Upper lobe of left lung (tissue), 6 donors: ENCODE measurements at regions not wholly inside any gene's neighbourhood (a gene's known extent, or its start where the extent isn't known, plus 50 kb on each side); places are given as distances from the start of the nearest gene placed in this dataset.
A peak's percentile ranks its signal among the peaks of the same experiment; 100 is the strongest.

Experiments
- ATAC-seq, 2 donors: fragments of 200-7000 bp; cut with Tn5 transposase; one replicate each; pipeline ENCODE4 v1.9.1; 2022; ENCODE audit warnings: mild to moderate bottlenecking in 2 of 2, moderate library complexity in 2 of 2; ENCODE audit not compliant: low FRiP score in 2 of 2
- DNase-seq, 2 donors: peaks; one replicate each; pipeline ENCODE4 v3.0.0-alpha.2; 2019 to 2020
- H3K27ac ChIP-seq, 4 donors: fragments of 200-600 bp; sonication (generic); one replicate each; pipeline ENCODE4 v1.5.1; 2016 to 2019
- H3K27me3 ChIP-seq, 4 donors: fragments of 200-600 bp; sonication (generic); one replicate each; pipeline ENCODE4 v1.5.1; 2017 to 2019
- H3K36me3 ChIP-seq, 4 donors: fragments of 200-600 bp; sonication (generic); one replicate each; pipeline ENCODE4 v1.5.1; 2016 to 2019
- H3K4me1 ChIP-seq, 4 donors: fragments of 200-600 bp; sonication (generic); one replicate each; pipeline ENCODE4 v1.5.1; 2018 to 2019
- H3K4me3 ChIP-seq, 4 donors: fragments of 200-600 bp; sonication (generic); one replicate each; pipeline ENCODE4 v1.5.1; 2017 to 2019; ENCODE audit warnings: mild to moderate bottlenecking in 2 of 4, moderate library complexity in 1 of 4
- H3K9me3 ChIP-seq, 4 donors: fragments of 200-600 bp; sonication (generic); one replicate each; pipeline ENCODE4 v1.5.1; 2018 to 2019
- EP300 ChIP-seq, 4 donors: sonication (generic); formaldehyde crosslinking; IDR thresholded peaks; one replicate each; pipeline ENCODE4 v1.5.1; 2017; ENCODE audit warnings: antibody characterized with exemption in 4 of 4, control low read depth in 2 of 4
- POLR2A ChIP-seq, 4 donors: fragments of 450-650 bp; IDR thresholded peaks; one replicate each; pipeline ENCODE4 v1.5.1; 2016 to 2017; ENCODE audit warnings: antibody characterized with exemption in 4 of 4, mild to moderate bottlenecking in 2 of 4
- POLR2AphosphoS5 ChIP-seq, 2 donors: sonication (generic); formaldehyde crosslinking; IDR thresholded peaks; one replicate each; pipeline ENCODE4 v1.5.1; 2017; ENCODE audit warnings: antibody characterized with exemption in 2 of 2
- WGBS, 2 donors: methylation state at CpG; one replicate each; pipeline ENCODE4 v1.1.5; 2017 to 2018; 5-methylcytosine and 5-hydroxymethylcytosine counted together
- TF ChIP-seq, protein P1 (sequence below), 6 experiments: fragments of 450-650 bp in 4 of 6; fragments of 200-600 bp in 2 of 6; sonication (generic) in 2 of 6; IDR thresholded peaks; one replicate each; pipeline ENCODE4 v1.5.1; 2016 to 2019; ENCODE audit warnings: antibody characterized with exemption in 6 of 6
- donor health status: DM: no; HTN: no; CAD: no; lungs with moderate emphysema.
- donor health status: DM: no; HTN: yes; CAD: no; lungs with severe emphysema.

GRCh38 chr11:109994907-109995306 lies 98.3 kb upstream of the ZC3H12C start:
- H3K27me3 ChIP-seq, result no peaks in the 10 kb centered on the region
- WGBS, 2 donors, result 91 to 98% methylated on average over 6 of the region's 6 CpGs
- H3K4me1 ChIP-seq, result no peaks in the 10 kb centered on the region
- H3K36me3 ChIP-seq, result no peaks in the 10 kb centered on the region
- DNase-seq (no peak), ATAC-seq (no peak)
- TF ChIP-seq, protein P1, sequence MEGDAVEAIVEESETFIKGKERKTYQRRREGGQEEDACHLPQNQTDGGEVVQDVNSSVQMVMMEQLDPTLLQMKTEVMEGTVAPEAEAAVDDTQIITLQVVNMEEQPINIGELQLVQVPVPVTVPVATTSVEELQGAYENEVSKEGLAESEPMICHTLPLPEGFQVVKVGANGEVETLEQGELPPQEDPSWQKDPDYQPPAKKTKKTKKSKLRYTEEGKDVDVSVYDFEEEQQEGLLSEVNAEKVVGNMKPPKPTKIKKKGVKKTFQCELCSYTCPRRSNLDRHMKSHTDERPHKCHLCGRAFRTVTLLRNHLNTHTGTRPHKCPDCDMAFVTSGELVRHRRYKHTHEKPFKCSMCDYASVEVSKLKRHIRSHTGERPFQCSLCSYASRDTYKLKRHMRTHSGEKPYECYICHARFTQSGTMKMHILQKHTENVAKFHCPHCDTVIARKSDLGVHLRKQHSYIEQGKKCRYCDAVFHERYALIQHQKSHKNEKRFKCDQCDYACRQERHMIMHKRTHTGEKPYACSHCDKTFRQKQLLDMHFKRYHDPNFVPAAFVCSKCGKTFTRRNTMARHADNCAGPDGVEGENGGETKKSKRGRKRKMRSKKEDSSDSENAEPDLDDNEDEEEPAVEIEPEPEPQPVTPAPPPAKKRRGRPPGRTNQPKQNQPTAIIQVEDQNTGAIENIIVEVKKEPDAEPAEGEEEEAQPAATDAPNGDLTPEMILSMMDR (IDR thresholded peaks at IDR 0.05), result no peak
- TF ChIP-seq EP300 (IDR thresholded peaks at IDR 0.05) (no peak), POLR2A (IDR thresholded peaks at IDR 0.05) (no peak), POLR2AphosphoS5 (IDR thresholded peaks at IDR 0.05) (no peak)
- H3K9me3 ChIP-seq, result no peaks in the 10 kb centered on the region
- no peak overlapping the region for H3K4me3 ChIP-seq
- no peak overlapping the region for H3K27ac ChIP-seq

GRCh38 chr11:109996060-109996459 lies 97.1 kb upstream of the ZC3H12C start:
- H3K27ac ChIP-seq, result no peak overlapping the region
- ATAC-seq (no peak), DNase-seq (no peak)
- H3K9me3 ChIP-seq, result no peaks in the 10 kb centered on the region
- no peak for TF ChIP-seq POLR2AphosphoS5 (IDR thresholded peaks at IDR 0.05)
- TF ChIP-seq POLR2A (IDR thresholded peaks at IDR 0.05), result no peak
- TF ChIP-seq, protein P1 (IDR thresholded peaks at IDR 0.05), result no peak
- TF ChIP-seq EP300 (IDR thresholded peaks at IDR 0.05), result no peak
- H3K36me3 ChIP-seq, result no peaks in the 10 kb centered on the region
- no peaks in the 10 kb centered on the region for H3K4me1 ChIP-seq
- H3K27me3 ChIP-seq, result no peaks in the 10 kb centered on the region
- no peak overlapping the region for H3K4me3 ChIP-seq

- no peaks in the 10 kb centered on the region for H3K36me3 ChIP-seq
- H3K27me3 ChIP-seq, result no peaks in the 10 kb centered on the region
- H3K4me1 ChIP-seq, result no peaks in the 10 kb centered on the region
- no peak for DNase-seq
- TF ChIP-seq EP300 (IDR thresholded peaks at IDR 0.05) (no peak), POLR2AphosphoS5 (IDR thresholded peaks at IDR 0.05) (no peak), POLR2A (IDR thresholded peaks at IDR 0.05) (no peak)
- TF ChIP-seq, protein P1 (IDR thresholded peaks at IDR 0.05), result no peak
- H3K4me3 ChIP-seq, result no peak overlapping the region
- WGBS, 2 donors, result 92 to 93% methylated on average over 3 of the region's 3 CpGs
- H3K9me3 ChIP-seq, result no peaks in the 10 kb centered on the region
- no peak for ATAC-seq
- no peak overlapping the region for H3K27ac ChIP-seq
Observed at GRCh38 chr11:109998921-109999320, 94.3 kb upstream of the ZC3H12C start.

- no peak overlapping the region for H3K4me3 ChIP-seq
- H3K27ac ChIP-seq, result no peak overlapping the region
- WGBS, 2 donors, result 37 to 46% methylated on average over 6 of the region's 6 CpGs
- no peak for TF ChIP-seq POLR2A (IDR thresholded peaks at IDR 0.05)
- TF ChIP-seq, protein P1 (IDR thresholded peaks at IDR 0.05), result no peak
- TF ChIP-seq EP300 (IDR thresholded peaks at IDR 0.05), result peak in 1 of 4 donors; percentile 70
- peak in 1 of 2 donors; percentile 25 for TF ChIP-seq POLR2AphosphoS5 (IDR thresholded peaks at IDR 0.05)
- no peaks in the 10 kb centered on the region for H3K4me1 ChIP-seq
- ATAC-seq (peak; percentile 83 to 86), DNase-seq (peak in 1 of 2 donors; percentile 23)
- no peaks in the 10 kb centered on the region for H3K9me3 ChIP-seq
- H3K27me3 ChIP-seq, result no peaks in the 10 kb centered on the region
- H3K36me3 ChIP-seq, result no peaks in the 10 kb centered on the region
Observed at GRCh38 chr11:110000031-110000502, 93.1 kb upstream of the ZC3H12C start.

GRCh38 chr11:110000850-110001249 lies 92.3 kb upstream of the ZC3H12C start:
- Histone ChIP-seq H3K27me3 (no peaks in the 10 kb centered on the region), H3K36me3 (no peaks in the 10 kb centered on the region), H3K4me3 (no peak overlapping the region), H3K9me3 (no peaks in the 10 kb centered on the region), H3K27ac (no peak overlapping the region), H3K4me1 (no peaks in the 10 kb centered on the region)
- TF ChIP-seq EP300 (IDR thresholded peaks at IDR 0.05), result no peak
- no peak for TF ChIP-seq POLR2A (IDR thresholded peaks at IDR 0.05)
- no peak for TF ChIP-seq POLR2AphosphoS5 (IDR thresholded peaks at IDR 0.05)
- TF ChIP-seq, protein P1 (IDR thresholded peaks at IDR 0.05), result no peak
- DNase-seq (no peak), ATAC-seq (no peak)
- WGBS, 2 donors, result 80 to 81% methylated on average over 3 of the region's 3 CpGs
